Naive B cell (primary cell): ENCODE measurements at regions not wholly inside any gene's neighbourhood (a gene's known extent, or its start where the extent isn't known, plus 50 kb on each side); places are given as distances from the start of the nearest gene placed in this dataset.
A peak's percentile ranks its signal among the peaks of the same experiment; 100 is the strongest.
"Not testable (repeated sequence)": the region's sequence is repeated elsewhere in the genome, so short reads cannot be mapped to it uniquely, and the experiment has no call there.

Experiments used
- ATAC-seq, 2 donors: fragments of 150-1000 bp; cut with Tn5 transposase; 2 replicates each; pipeline ENCODE4 v1.10.0; 2021; ENCODE audit warnings: low read depth in 2 of 2, mild to moderate bottlenecking in 2 of 2, moderate library complexity in 2 of 2
- DNase-seq: peaks from one replicate; pipeline ENCODE4 v3.0.0; 2022
- H3K27ac Mint-ChIP-seq, 6 donors: one replicate each; pipeline ENCODE4 v1.8.0; 2020 to 2022; ENCODE audit warnings: mild to moderate bottlenecking in 6 of 6, mixed read lengths in 6 of 6, moderate library complexity in 5 of 6, inconsistent platforms in 2 of 6
- H3K27me3 Mint-ChIP-seq, 3 donors: one replicate each; pipeline ENCODE4 v1.8.0; 2021 to 2022; ENCODE audit warnings: mixed read lengths in 3 of 3, mild to moderate bottlenecking in 1 of 3
- H3K36me3 Mint-ChIP-seq, 2 donors: one replicate each; pipeline ENCODE4 v1.8.0; 2020 to 2022; ENCODE audit warnings: mixed read lengths in 2 of 2, inconsistent platforms in 1 of 2, mild to moderate bottlenecking in 1 of 2
- H3K4me1 Mint-ChIP-seq, 3 donors: one replicate each; pipeline ENCODE4 v1.8.0; 2020 to 2022; ENCODE audit warnings: mixed read lengths in 3 of 3, inconsistent platforms in 1 of 3, mild to moderate bottlenecking in 1 of 3, moderate library complexity in 1 of 3
- H3K4me3 Mint-ChIP-seq, 8 donors: one replicate each; pipeline ENCODE4 v1.8.0; 2020 to 2022; ENCODE audit warnings: mild to moderate bottlenecking in 8 of 8, mixed read lengths in 8 of 8, moderate library complexity in 8 of 8, inconsistent platforms in 2 of 8
- H3K9me3 Mint-ChIP-seq, 7 donors: one replicate each; pipeline ENCODE4 v1.8.0; 2020 to 2022; ENCODE audit warnings: mixed read lengths in 7 of 7, mild to moderate bottlenecking in 5 of 7, inconsistent platforms in 2 of 7, moderate library complexity in 1 of 7

- peak; percentile 57 to 61 for ATAC-seq
- H3K27me3 Mint-ChIP-seq, H3K9me3 Mint-ChIP-seq, H3K36me3 Mint-ChIP-seq: not testable (repeated sequence)
- H3K27ac Mint-ChIP-seq, result peak overlapping the region; percentile 92 to 99 (median 99)
- peaks cover 25 to 33% (median 29%) of the 10 kb centered on the region in 3 donors for H3K4me1 Mint-ChIP-seq
- peak overlapping the region; percentile 72 to 99 (median 93) for H3K4me3 Mint-ChIP-seq
- peak; percentile 52 for DNase-seq
Measured at GRCh38 chr2:242085024-242085674, 215.6 kb downstream of the RTP5 start.

- H3K36me3 Mint-ChIP-seq, result no peaks in the 10 kb centered on the region
- DNase-seq, result peak; percentile 75
- peak overlapping the region; percentile 72 to 99 (median 93) for H3K4me3 Mint-ChIP-seq
- H3K4me1 Mint-ChIP-seq, result peaks cover 25 to 33% (median 31%) of the 10 kb centered on the region in 3 donors
- no peaks in the 10 kb centered on the region for H3K9me3 Mint-ChIP-seq
- H3K27ac Mint-ChIP-seq, result peak overlapping the region; percentile 96 to 99 (median 99)
- ATAC-seq, result peak; percentile 32 to 40
- H3K27me3 Mint-ChIP-seq, result peaks cover 0 to 2% (median 0%) of the 10 kb centered on the region in 3 donors
Measured at GRCh38 chr2:242085941-242086621, 216.6 kb downstream of the RTP5 start.

GRCh38 chr2:242088044-242088443 is 218.5 kb downstream of the RTP5 start:
- H3K9me3 Mint-ChIP-seq, H3K27me3 Mint-ChIP-seq, DNase-seq, H3K36me3 Mint-ChIP-seq: not testable (repeated sequence)
- peak; percentile 7 to 8 for ATAC-seq
- peaks cover 32 to 40% (median 35%) of the 10 kb centered on the region in 3 donors for H3K4me1 Mint-ChIP-seq
- peak overlapping the region; percentile 47 to 99 (median 99) for H3K27ac Mint-ChIP-seq
- peak overlapping the region; percentile 91 to 99 (median 96) for H3K4me3 Mint-ChIP-seq

DNA sequence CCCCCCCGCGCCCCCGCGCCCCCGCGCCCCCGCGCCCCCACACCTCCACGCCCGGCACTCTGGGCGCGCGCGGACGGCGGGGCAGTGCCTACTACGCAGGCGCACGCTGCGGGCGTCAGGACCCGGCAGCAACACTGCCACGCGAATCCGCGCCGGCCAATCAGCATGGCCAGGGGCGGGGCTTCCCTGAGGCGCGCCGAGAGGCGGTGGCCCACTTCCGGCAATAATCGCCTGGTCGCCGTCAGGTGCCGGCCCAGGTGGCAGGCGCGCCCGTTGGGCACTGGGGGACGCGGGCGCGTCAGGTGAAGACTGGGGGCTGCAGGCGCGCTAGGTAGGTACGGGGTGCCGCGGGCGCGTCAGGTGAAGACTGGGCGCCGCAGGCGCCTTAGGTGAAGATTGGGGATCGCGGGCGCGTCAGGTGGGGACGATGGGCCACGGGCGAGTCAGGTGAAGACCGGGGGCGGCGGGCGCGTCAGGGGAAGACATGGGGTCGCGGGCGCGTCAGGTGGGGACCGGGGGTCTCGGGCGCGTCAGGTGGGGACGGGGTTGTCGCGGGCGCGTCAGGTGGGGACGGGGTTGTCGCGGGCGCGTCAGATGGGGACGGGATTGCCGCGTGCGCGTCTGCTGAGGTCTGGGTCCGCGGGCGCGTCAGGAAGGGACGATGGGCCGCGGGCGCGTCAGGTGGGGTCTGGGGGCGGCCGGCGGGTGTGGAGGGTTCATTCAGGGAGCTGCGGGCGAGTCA is 219.1 kb downstream of the RTP5 start:
- Mint-ChIP-seq H3K36me3 (no peaks in the 10 kb centered on the region), H3K9me3 (no peaks in the 10 kb centered on the region), H3K27me3 (no peaks in the 10 kb centered on the region), H3K4me3 (peak overlapping the region; percentile 91 to 99 (median 96)), H3K4me1 (peaks cover 34 to 41% (median 40%) of the 10 kb centered on the region in 3 donors), H3K27ac (peak overlapping the region; percentile 95 to 100 (median 99))
- ATAC-seq (peak; percentile 73 to 79), DNase-seq (peak; percentile 98)

DNA sequence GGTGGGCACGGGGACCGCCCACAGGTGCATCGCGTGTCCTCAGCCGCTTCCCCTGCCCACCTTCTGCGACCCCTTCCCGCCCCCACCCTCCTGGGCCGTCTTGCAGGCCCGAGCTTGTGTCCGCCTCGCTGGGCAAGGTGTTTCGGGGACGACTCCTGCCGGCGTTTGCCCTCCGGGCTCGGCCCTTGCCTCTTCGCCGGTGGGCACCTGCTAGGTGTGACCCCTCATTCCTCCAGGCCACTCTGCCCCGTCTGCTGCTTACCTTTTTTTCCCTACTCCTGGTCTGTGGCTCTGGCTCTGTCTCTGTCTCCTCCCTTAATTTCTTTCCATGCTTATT is 219.7 kb downstream of the RTP5 start:
- H3K9me3 Mint-ChIP-seq, H3K27me3 Mint-ChIP-seq, ATAC-seq, H3K36me3 Mint-ChIP-seq, DNase-seq: not testable (repeated sequence)
- H3K4me1 Mint-ChIP-seq, result peaks cover 37 to 47% (median 44%) of the 10 kb centered on the region in 3 donors
- peak overlapping the region in 5 of 6 donors; percentile 95 to 99 (median 99) for H3K27ac Mint-ChIP-seq
- H3K4me3 Mint-ChIP-seq, result peak overlapping the region; percentile 91 to 99 (median 96)

- Mint-ChIP-seq H3K4me1 (peaks cover 34 to 56% (median 44%) of the 10 kb centered on the region in 3 donors), H3K27ac (peak overlapping the region in 1 of 6 donors; percentile 54), H3K36me3 (peaks cover 15 to 36% of the 10 kb centered on the region in 2 donors)
- not testable (repeated sequence) for H3K9me3 Mint-ChIP-seq, H3K4me3 Mint-ChIP-seq, ATAC-seq, DNase-seq, H3K27me3 Mint-ChIP-seq
Measured at GRCh38 chr2:242097278-242097677, 227.7 kb downstream of the RTP5 start.

- H3K4me3 Mint-ChIP-seq, result peak overlapping the region in 3 of 8 donors; percentile 11 to 17 (median 14)
- ATAC-seq, result no peak
- no peak for DNase-seq
- H3K36me3 Mint-ChIP-seq, result peaks cover 15 to 36% of the 10 kb centered on the region in 2 donors
- H3K4me1 Mint-ChIP-seq, result peaks cover 34 to 55% (median 42%) of the 10 kb centered on the region in 3 donors
- peak overlapping the region in 4 of 6 donors; percentile 34 to 69 (median 66) for H3K27ac Mint-ChIP-seq
- H3K27me3 Mint-ChIP-seq, result no peaks in the 10 kb centered on the region
- H3K9me3 Mint-ChIP-seq, result no peaks in the 10 kb centered on the region
Measured at GRCh38 chr2:242098034-242098433, 228.5 kb downstream of the RTP5 start.

GRCh38 chr2:242098445-242099128 is 229.1 kb downstream of the RTP5 start:
- DNase-seq (peak; percentile 39), ATAC-seq (peak; percentile 91 to 93)
- Mint-ChIP-seq H3K36me3 (peaks cover 15 to 36% of the 10 kb centered on the region in 2 donors), H3K27me3 (no peaks in the 10 kb centered on the region), H3K27ac (peak overlapping the region; percentile 34 to 83 (median 64)), H3K4me1 (peaks cover 36 to 49% (median 40%) of the 10 kb centered on the region in 3 donors), H3K9me3 (no peaks in the 10 kb centered on the region), H3K4me3 (peak overlapping the region in 5 of 8 donors; percentile 11 to 52 (median 31))

DNA sequence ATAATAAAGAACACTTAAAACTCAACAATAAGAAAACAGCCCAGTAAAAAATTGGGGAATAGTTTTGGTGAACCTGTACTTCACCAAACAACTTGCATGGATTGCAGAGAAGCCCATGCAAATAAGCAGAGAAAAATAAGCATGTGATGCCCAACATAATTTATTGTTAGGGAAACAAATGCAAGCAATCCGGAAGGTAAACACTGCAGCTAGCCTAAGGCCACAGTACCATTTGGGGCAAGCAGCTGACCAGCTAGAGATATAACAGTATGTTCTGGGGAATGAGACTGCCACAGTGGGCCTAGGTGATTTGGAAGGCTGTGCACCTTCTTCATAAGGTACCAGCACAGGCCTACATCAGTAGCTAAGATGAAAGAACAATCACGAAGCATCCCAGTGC is 233.6 kb downstream of the RTP5 start:
- H3K27ac Mint-ChIP-seq, DNase-seq, H3K4me3 Mint-ChIP-seq, ATAC-seq, H3K9me3 Mint-ChIP-seq, H3K27me3 Mint-ChIP-seq: not testable (repeated sequence)
- peaks cover 15 to 17% of the 10 kb centered on the region in 2 donors for H3K36me3 Mint-ChIP-seq
- peaks cover 35 to 54% (median 41%) of the 10 kb centered on the region in 3 donors for H3K4me1 Mint-ChIP-seq

DNA sequence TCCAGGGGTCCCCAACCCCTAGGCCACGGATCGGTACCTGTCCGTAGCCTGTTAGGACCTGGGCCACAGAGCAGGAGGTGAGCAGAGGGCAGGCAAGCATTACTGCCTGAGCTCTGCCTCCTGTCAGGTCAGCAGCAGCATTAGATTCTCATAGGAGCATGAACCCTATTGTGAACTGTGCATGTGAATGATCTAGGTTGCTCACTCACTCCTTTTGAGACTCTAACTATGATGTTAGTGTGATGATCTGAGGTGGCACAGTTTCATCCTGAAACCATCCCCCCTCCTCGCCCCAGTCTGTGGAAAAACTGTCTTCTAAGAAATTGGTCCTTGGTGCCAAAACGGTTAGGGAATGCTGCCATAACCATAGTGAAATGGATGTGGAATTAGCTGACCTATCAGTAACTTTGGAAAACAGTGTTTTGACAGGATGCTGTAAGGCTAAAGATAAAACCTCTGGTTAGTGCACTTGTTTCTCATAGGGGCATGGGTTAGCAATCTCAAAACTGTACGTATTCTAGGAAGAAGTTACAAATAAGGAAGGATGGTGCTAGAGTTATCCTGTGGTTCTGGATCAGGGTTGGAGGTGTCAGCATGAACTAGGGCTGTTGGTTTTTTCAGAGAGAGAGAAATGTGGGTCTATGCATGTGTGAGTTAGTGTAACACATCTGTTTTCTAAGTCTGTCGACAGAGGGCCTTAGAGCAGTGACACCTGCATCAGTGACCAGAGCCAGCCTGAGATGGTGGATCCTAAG is 234.8 kb downstream of the RTP5 start:
- Mint-ChIP-seq H3K4me1 (peaks cover 31 to 52% (median 37%) of the 10 kb centered on the region in 3 donors), H3K27ac (peak overlapping the region in 3 of 6 donors; percentile 19 to 80 (median 33)), H3K36me3 (peaks cover 10 to 15% of the 10 kb centered on the region in 2 donors)
- ATAC-seq, H3K9me3 Mint-ChIP-seq, H3K4me3 Mint-ChIP-seq, H3K27me3 Mint-ChIP-seq, DNase-seq: not testable (repeated sequence)

- H3K36me3 Mint-ChIP-seq, result peaks cover 0 to 15% of the 10 kb centered on the region in 2 donors
Measured at GRCh38 chr2:242107065-242107464, 237.5 kb downstream of the RTP5 start.

GRCh38 chr2:242108797-242109500 is 239.4 kb downstream of the RTP5 start:
- DNase-seq, H3K27me3 Mint-ChIP-seq, H3K9me3 Mint-ChIP-seq, ATAC-seq: not testable (repeated sequence)
- Mint-ChIP-seq H3K27ac (peak overlapping the region in 2 of 6 donors; percentile 32 to 97), H3K4me1 (peaks cover 26 to 48% (median 34%) of the 10 kb centered on the region in 3 donors), H3K4me3 (peak overlapping the region in 2 of 8 donors; percentile 40 to 71), H3K36me3 (peaks cover 0 to 15% of the 10 kb centered on the region in 2 donors)

More at GRCh38 chr2:242107065-242107464, 237.5 kb downstream of the RTP5 start:
- not testable (repeated sequence) for DNase-seq, H3K9me3 Mint-ChIP-seq, H3K27ac Mint-ChIP-seq, ATAC-seq, H3K27me3 Mint-ChIP-seq
- H3K4me1 Mint-ChIP-seq, result peaks cover 28 to 53% (median 34%) of the 10 kb centered on the region in 3 donors
- H3K4me3 Mint-ChIP-seq, result peak overlapping the region in 1 of 8 donors; percentile 61
